ENCODE measurements at regions not wholly inside any gene's neighbourhood (a gene's known extent, or its start where the extent isn't known, plus 50 kb on each side); places are given as distances from the start of the nearest gene placed in this dataset.

GRCh38 chr9:88243736-88244135 is 105.5 kb upstream of the SPATA31C2 start:
- TF ChIP-seq, protein P1, sequence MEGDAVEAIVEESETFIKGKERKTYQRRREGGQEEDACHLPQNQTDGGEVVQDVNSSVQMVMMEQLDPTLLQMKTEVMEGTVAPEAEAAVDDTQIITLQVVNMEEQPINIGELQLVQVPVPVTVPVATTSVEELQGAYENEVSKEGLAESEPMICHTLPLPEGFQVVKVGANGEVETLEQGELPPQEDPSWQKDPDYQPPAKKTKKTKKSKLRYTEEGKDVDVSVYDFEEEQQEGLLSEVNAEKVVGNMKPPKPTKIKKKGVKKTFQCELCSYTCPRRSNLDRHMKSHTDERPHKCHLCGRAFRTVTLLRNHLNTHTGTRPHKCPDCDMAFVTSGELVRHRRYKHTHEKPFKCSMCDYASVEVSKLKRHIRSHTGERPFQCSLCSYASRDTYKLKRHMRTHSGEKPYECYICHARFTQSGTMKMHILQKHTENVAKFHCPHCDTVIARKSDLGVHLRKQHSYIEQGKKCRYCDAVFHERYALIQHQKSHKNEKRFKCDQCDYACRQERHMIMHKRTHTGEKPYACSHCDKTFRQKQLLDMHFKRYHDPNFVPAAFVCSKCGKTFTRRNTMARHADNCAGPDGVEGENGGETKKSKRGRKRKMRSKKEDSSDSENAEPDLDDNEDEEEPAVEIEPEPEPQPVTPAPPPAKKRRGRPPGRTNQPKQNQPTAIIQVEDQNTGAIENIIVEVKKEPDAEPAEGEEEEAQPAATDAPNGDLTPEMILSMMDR (conservative IDR thresholded peaks at IDR 0.05; ENCODE audit: low read depth, low read length), result no peak
- no peak for TF ChIP-seq EZH2phosphoT487 (IDR thresholded peaks at IDR 0.05; ENCODE audit: borderline replicate concordance, low read length)
- TF ChIP-seq EZH2 (IDR thresholded peaks at IDR 0.05; ENCODE audit: low read length, unreplicated experiment), result no peak
